Adrenal gland (tissue), 5 donors: ENCODE measurements at regions not wholly inside any gene's neighbourhood (a gene's known extent, or its start where the extent isn't known, plus 50 kb on each side); places are given as distances from the start of the nearest gene placed in this dataset.

Experiments
- POLR2A ChIP-seq, 2 donors: fragments of 450-650 bp; IDR thresholded peaks; one replicate each; pipeline ENCODE4 v1.6.1; 2017; ENCODE audit warnings: antibody characterized with exemption in 2 of 2, mild to moderate bottlenecking in 2 of 2, moderate library complexity in 1 of 2
- TF ChIP-seq, protein P1 (sequence below), 6 experiments: fragments of 450-650 bp in 4 of 6; fragments of 200-600 bp in 2 of 6; sonication (generic) in 1 of 6; IDR thresholded peaks; 1 replicate in 5 of 6; 2 replicates in 1 of 6; pipeline versions ENCODE4 v1.5.1 to v1.8.0; 2016 to 2021; ENCODE audit warnings: antibody characterized with exemption in 6 of 6, mild to moderate bottlenecking in 2 of 6, moderate library complexity in 1 of 6
- donor health status: DM: no; HTN: no; CAD: no.

DNA sequence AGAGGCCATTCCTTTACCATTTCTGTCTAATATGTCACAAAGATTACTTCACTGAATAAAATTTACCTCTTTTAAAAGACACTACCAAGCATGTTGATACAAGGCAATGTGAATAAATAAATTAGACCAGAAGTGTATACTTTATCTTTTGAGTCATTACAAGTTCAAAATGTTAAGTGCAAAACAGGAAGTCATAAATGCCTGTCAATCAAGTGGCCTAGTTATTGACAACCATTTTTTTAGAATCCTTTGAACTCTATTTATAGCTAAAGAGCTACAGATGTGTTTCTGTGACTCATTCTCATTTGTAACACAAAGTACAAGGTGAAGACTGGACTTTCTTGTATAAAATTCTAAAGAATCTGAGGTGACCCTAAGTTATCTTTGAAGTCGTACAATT, 602.7 kb upstream of the SEMA6A start:
- TF ChIP-seq, protein P1, sequence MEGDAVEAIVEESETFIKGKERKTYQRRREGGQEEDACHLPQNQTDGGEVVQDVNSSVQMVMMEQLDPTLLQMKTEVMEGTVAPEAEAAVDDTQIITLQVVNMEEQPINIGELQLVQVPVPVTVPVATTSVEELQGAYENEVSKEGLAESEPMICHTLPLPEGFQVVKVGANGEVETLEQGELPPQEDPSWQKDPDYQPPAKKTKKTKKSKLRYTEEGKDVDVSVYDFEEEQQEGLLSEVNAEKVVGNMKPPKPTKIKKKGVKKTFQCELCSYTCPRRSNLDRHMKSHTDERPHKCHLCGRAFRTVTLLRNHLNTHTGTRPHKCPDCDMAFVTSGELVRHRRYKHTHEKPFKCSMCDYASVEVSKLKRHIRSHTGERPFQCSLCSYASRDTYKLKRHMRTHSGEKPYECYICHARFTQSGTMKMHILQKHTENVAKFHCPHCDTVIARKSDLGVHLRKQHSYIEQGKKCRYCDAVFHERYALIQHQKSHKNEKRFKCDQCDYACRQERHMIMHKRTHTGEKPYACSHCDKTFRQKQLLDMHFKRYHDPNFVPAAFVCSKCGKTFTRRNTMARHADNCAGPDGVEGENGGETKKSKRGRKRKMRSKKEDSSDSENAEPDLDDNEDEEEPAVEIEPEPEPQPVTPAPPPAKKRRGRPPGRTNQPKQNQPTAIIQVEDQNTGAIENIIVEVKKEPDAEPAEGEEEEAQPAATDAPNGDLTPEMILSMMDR (IDR thresholded peaks at IDR 0.05): no peak
- TF ChIP-seq POLR2A (IDR thresholded peaks at IDR 0.05): no peak
